ENCODE measurements at regions not wholly inside any gene's neighbourhood (a gene's known extent, or its start where the extent isn't known, plus 50 kb on each side); places are given as distances from the start of the nearest gene placed in this dataset.

- TF ChIP-seq POLR2A (IDR thresholded peaks at IDR 0.05; ENCODE audit: low read depth, low read length) (no peak), CTCF (IDR thresholded peaks at IDR 0.05; ENCODE audit: extremely low read depth in 1 of 2, insufficient read depth in 1 of 2, low read depth in 1 of 2, low read length in 2 of 2) (no peak), EZH2 (IDR thresholded peaks at IDR 0.05; ENCODE audit: borderline replicate concordance, low read depth, low read length, severe bottlenecking) (no peak), MYC (IDR thresholded peaks at IDR 0.05; ENCODE audit: low read depth, low read length) (no peak)
Measured at GRCh38 chr2:225295102-225295501, 104.4 kb upstream of the NYAP2 start.

All from endothelial cell of umbilical vein (primary cell).